Keratinocyte (primary cell): ENCODE measurements at regions not wholly inside any gene's neighbourhood (a gene's known extent, or its start where the extent isn't known, plus 50 kb on each side); places are given as distances from the start of the nearest gene placed in this dataset.

Experiments
- EZH2 ChIP-seq: IDR thresholded peaks from one replicate; pipeline ENCODE4 v1.6.1; 2012; ENCODE audit warnings: inconsistent platforms, mild to moderate bottlenecking, low read length, moderate library complexity
- TF ChIP-seq, protein P1 (sequence below), 3 experiments: IDR thresholded peaks in 1 of 3; conservative IDR thresholded peaks in 1 of 3; optimal IDR thresholded peaks in 1 of 3; 2 replicates in 2 of 3; 3 replicates in 1 of 3; pipeline versions ENCODE3 to v1.5.1; 2011; ENCODE audit warnings: low read length in 3 of 3, mild to moderate bottlenecking in 3 of 3, moderate library complexity in 2 of 3, control low read depth in 1 of 3, inconsistent platforms in 1 of 3; ENCODE audit not compliant: insufficient read depth in 2 of 3; ENCODE audit errors: extremely low read depth in 1 of 3

- TF ChIP-seq, protein P1, sequence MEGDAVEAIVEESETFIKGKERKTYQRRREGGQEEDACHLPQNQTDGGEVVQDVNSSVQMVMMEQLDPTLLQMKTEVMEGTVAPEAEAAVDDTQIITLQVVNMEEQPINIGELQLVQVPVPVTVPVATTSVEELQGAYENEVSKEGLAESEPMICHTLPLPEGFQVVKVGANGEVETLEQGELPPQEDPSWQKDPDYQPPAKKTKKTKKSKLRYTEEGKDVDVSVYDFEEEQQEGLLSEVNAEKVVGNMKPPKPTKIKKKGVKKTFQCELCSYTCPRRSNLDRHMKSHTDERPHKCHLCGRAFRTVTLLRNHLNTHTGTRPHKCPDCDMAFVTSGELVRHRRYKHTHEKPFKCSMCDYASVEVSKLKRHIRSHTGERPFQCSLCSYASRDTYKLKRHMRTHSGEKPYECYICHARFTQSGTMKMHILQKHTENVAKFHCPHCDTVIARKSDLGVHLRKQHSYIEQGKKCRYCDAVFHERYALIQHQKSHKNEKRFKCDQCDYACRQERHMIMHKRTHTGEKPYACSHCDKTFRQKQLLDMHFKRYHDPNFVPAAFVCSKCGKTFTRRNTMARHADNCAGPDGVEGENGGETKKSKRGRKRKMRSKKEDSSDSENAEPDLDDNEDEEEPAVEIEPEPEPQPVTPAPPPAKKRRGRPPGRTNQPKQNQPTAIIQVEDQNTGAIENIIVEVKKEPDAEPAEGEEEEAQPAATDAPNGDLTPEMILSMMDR (optimal IDR thresholded peaks at IDR 0.05 in 1 of 3, IDR thresholded peaks at IDR 0.05 in 1 of 3, conservative IDR thresholded peaks at IDR 0.05 in 1 of 3; ENCODE audit: extremely low read depth in 1 of 3, insufficient read depth in 2 of 3, low read length in 3 of 3), result no peak
- TF ChIP-seq EZH2, result no peak
Observed at GRCh38 chr13:103844471-103844870, 778.3 kb upstream of the SLC10A2 start.
